Pancreas (tissue), 10 donors: ENCODE measurements at regions not wholly inside any gene's neighbourhood (a gene's known extent, or its start where the extent isn't known, plus 50 kb on each side); places are given as distances from the start of the nearest gene placed in this dataset.

ENCODE experiments used
- ATAC-seq, 4 donors: fragments of 200-7000 bp; cut with Tn5 transposase; one replicate each; pipeline versions ENCODE4 v1.8.0 to v1.9.1; 2020; ENCODE audit warnings: mild to moderate bottlenecking in 4 of 4, moderate library complexity in 4 of 4
- DNase-seq, 6 donors: peaks; one replicate each; pipeline ENCODE4 v3.0.0-alpha.2; 2020
- FAIRE-seq: peaks from 2 replicates; lab custom pipeline; 2012; peaks lifted over from hg19 to GRCh38; lab: Jason Lieb, UNC
- H3K27ac ChIP-seq, 4 donors: fragments of 200-600 bp; sonication (generic); 1 replicate in 3 of 4; 2 replicates in 1 of 4; pipeline versions ENCODE4 v1.5.0 to v1.8.0; 2020
- H3K27me3 ChIP-seq, 4 donors: fragments of 200-600 bp; one replicate each; pipeline ENCODE4 v1.8.0; 2021
- H3K36me3 ChIP-seq, 3 donors: fragments of 200-600 bp; sonication (generic) in 1 of 3; one replicate each; pipeline versions ENCODE4 v1.5.0 to v1.8.0; 2020 to 2021
- H3K4me1 ChIP-seq, 3 donors: fragments of 200-600 bp; one replicate each; pipeline ENCODE4 v1.8.0; 2021
- H3K4me3 ChIP-seq, 4 donors: fragments of 200-600 bp; sonication (generic) in 2 of 4; one replicate each; pipeline versions ENCODE4 v1.5.0 to v1.8.0; 2020 to 2021
- H3K9me3 ChIP-seq, 4 donors: fragments of 200-600 bp; one replicate each; pipeline ENCODE4 v1.8.0; 2021
- WGBS, 2 donors: extraction: QIAGEN DNeasy Blood & Tissue Kit; methylation state at CpG; one replicate each; pipeline ENCODE4 v1.1.7; 2013; 5-methylcytosine and 5-hydroxymethylcytosine counted together
- intact Hi-C, 3 donors: fragments of 100-400 bp; cut with DNase I; formaldehyde crosslinking; loops; one replicate each; pipeline versions ENCODE4 v1.11.1 to v1.14.2; 2022
- TF ChIP-seq, protein P1 (sequence below), 4 donors: fragments of 200-600 bp; sonication (generic) in 3 of 4; IDR thresholded peaks; one replicate each; pipeline versions ENCODE4 v1.5.0 to v1.8.0; 2021; ENCODE audit warnings: antibody characterized with exemption in 4 of 4
- donor health status: healthy with polysubstance abuse.
- donor health status: DM: no; HTN: no; CAD: no; lungs with moderate emphysema.
- donor health status: DM: no; HTN: no; CAD: no.
- donor health status: control.
- donor health status: control.
- donor health status: Bipolar disorder and iron deficiency.
- donor health status: DM: yes; HTN: yes; CAD: no.
- donor health status: DM: no; HTN: no; CAD: no.
- donor health status: DM: no; HTN: no; CAD: no.
- donor health status: DM: yes; HTN: yes; CAD: no.

DNA sequence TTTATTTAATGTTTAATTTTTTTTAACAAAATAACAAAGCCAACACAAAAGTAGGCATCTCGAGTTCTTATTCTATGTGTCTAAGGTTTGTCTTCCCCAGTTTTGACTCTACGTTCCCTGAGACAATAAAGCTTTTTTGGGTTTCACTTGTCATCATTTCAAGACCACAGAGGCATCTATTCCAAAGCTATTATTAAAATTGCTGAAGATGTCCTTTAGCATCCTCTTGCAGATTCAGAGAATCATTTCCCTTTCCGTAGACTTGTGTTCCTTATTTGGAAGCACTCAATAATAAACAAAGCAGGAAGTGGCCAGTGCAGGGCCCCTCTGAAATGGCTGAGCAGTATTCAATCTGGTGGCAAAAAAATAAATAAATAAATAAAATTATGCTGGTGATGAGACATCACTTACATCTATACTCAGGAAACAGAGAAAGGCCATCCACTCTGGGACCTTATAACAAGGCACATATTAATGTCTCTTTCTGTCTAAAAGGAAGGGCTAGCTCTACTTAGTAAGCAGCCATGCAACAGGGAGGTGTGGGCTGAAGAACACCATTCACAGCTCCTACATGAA lies 362.3 kb downstream of the WDR72 start:
- Histone ChIP-seq H3K9me3 (no peaks in the 10 kb centered on the region), H3K27me3 (no peaks in the 10 kb centered on the region), H3K27ac (no peak overlapping the region), H3K4me1 (no peaks in the 10 kb centered on the region), H3K4me3 (no peak overlapping the region), H3K36me3 (no peaks in the 10 kb centered on the region)
- intact Hi-C loops, result no loop called here
- ATAC-seq, result no peak
- no peak for DNase-seq
- no peak for FAIRE-seq
- TF ChIP-seq, protein P1, sequence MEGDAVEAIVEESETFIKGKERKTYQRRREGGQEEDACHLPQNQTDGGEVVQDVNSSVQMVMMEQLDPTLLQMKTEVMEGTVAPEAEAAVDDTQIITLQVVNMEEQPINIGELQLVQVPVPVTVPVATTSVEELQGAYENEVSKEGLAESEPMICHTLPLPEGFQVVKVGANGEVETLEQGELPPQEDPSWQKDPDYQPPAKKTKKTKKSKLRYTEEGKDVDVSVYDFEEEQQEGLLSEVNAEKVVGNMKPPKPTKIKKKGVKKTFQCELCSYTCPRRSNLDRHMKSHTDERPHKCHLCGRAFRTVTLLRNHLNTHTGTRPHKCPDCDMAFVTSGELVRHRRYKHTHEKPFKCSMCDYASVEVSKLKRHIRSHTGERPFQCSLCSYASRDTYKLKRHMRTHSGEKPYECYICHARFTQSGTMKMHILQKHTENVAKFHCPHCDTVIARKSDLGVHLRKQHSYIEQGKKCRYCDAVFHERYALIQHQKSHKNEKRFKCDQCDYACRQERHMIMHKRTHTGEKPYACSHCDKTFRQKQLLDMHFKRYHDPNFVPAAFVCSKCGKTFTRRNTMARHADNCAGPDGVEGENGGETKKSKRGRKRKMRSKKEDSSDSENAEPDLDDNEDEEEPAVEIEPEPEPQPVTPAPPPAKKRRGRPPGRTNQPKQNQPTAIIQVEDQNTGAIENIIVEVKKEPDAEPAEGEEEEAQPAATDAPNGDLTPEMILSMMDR (IDR thresholded peaks at IDR 0.05), result no peak
- 87 to 89% methylated on average over 3 of the region's 3 CpGs for WGBS, 2 donors

DNA sequence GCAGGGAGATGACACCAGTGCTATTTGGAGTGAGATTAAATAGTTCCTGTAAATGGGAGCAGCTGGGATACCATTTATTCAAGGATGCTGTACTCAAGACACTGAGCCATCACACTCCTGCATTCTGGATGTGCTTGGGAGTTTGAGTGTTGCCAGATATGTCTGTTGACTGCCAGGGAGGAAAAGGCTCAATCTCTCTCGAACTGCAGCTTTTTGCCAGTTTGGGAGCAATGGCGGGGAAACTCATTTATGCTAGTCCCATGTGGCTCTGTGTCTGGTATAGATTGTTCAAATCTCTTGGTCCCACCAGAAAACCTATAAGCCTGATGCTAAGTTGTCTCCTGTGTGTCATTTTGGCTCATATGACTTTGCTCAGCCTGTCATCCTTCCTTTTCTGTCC lies 363.6 kb downstream of the WDR72 start:
- Histone ChIP-seq H3K9me3 (no peaks in the 10 kb centered on the region), H3K4me3 (no peak overlapping the region), H3K36me3 (no peaks in the 10 kb centered on the region), H3K4me1 (no peaks in the 10 kb centered on the region), H3K27ac (no peak overlapping the region), H3K27me3 (no peaks in the 10 kb centered on the region)
- 82 to 86% methylated on average over 2 of the region's 2 CpGs for WGBS, 2 donors
- FAIRE-seq (no peak), ATAC-seq (no peak), DNase-seq (no peak)
- TF ChIP-seq, protein P1 (IDR thresholded peaks at IDR 0.05), result no peak
- intact Hi-C loops, result no loop called here

DNA sequence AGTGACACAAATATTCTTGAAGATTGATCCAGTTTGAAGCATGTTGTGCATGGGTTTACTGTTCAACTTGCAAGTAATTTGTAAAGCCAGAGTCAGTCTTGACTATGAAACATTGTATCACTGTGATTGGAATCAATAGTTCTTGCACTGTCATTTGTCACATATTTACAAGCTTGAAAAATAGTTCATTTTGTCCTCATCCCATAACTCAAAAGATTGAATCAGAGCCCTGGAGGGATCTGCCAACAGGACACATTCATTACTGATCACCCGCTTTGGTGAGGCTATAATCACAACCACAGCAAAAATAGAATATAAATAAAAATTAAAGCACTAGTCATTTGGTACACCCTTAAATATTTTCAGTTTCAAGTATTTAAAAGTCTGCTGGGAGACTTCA lies 368.9 kb downstream of the WDR72 start:
- Histone ChIP-seq H3K4me1 (no peaks in the 10 kb centered on the region), H3K9me3 (no peaks in the 10 kb centered on the region), H3K4me3 (no peak overlapping the region), H3K27me3 (no peaks in the 10 kb centered on the region), H3K36me3 (no peaks in the 10 kb centered on the region), H3K27ac (no peak overlapping the region)
- TF ChIP-seq, protein P1 (IDR thresholded peaks at IDR 0.05), result no peak
- DNase-seq (no peak), ATAC-seq (no peak), FAIRE-seq (no peak)
- 63 to 67% methylated on average over 1 of the region's 1 CpG for WGBS, 2 donors
- intact Hi-C loops, result no loop called here

DNA sequence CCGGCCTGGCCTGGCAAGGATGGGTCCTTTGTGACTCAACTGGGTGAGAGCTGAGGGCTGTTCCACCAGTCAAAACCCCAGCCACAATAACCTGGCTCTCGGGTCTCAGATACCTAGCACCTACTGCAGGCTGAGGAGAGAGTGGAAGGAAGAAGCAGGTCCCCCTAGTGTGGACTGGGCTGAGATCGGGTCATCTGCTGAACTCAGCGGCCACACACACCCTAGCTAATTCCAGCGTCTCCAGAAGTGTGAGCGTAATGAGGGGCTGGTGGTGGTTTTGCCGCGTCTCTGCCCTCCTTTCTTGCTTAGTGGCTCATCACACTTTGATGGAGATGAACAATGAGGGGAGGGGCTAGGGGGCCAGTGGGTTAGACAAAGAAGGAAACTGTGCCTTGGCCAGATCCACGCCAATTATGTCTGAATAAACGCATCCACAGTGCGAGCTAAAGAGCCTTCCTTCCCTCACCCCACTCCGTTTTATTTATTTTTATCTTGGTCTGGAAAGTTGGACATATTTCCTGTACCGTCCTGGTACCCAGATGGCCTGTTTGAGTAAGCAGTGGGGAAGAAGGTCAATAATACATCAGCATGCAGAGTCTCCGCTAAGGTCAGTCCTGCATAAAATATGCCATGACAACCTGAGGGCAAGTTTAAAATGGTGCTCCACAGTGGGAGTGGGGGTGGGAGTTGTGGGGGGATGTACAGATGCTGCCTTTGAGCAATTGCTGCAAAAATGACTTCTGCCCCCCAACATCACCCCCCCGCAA lies 370.0 kb downstream of the WDR72 start:
- Histone ChIP-seq H3K27me3 (no peaks in the 10 kb centered on the region), H3K4me1 (peaks cover 0 to 3% (median 0%) of the 10 kb centered on the region in 3 donors), H3K36me3 (no peaks in the 10 kb centered on the region), H3K9me3 (no peaks in the 10 kb centered on the region), H3K27ac (no peak overlapping the region), H3K4me3 (no peak overlapping the region)
- intact Hi-C loops, result no loop called here
- TF ChIP-seq, protein P1 (IDR thresholded peaks at IDR 0.05), result no peak
- 88 to 93% methylated on average over 15 of the region's 15 CpGs for WGBS, 2 donors
- DNase-seq (no peak), ATAC-seq (no peak), FAIRE-seq (no peak)

DNA sequence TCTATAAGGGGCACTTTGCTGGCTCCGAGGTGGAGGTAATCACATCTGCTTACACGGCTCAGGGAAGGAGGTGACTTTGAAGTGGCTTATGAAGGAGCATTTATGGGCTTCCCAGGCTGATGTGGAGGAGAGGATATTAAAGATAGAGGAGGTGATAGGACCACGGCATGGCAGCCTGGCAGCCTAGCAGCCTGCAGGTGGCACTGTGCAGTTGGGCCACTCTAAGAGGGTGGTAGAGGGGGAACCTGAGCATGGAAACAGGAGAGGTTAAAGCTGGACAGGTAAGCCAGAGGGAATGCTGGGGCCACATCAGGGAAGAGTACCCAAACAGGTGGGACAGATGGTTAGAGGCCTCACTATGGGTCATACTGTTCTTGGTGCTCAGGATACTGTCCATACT lies 375.0 kb downstream of the WDR72 start:
- Histone ChIP-seq H3K9me3 (no peaks in the 10 kb centered on the region), H3K36me3 (no peaks in the 10 kb centered on the region), H3K4me3 (no peak overlapping the region), H3K27me3 (no peaks in the 10 kb centered on the region), H3K4me1 (peaks cover 0 to 3% (median 0%) of the 10 kb centered on the region in 3 donors), H3K27ac (no peak overlapping the region)
- intact Hi-C loops, result no loop called here
- DNase-seq (peak; percentile 10 to 64 (median 42)), FAIRE-seq (no peak), ATAC-seq (peak; percentile 86 to 97 (median 90))
- TF ChIP-seq, protein P1 (IDR thresholded peaks at IDR 0.05), result peak; percentile 13 to 35 (median 24)
- WGBS, 2 donors, result 55 to 56% methylated on average over 3 of the region's 3 CpGs
